GM19463 (cell line): ENCODE measurements at regions not wholly inside any gene's neighbourhood (a gene's known extent, or its start where the extent isn't known, plus 50 kb on each side); places are given as distances from the start of the nearest gene placed in this dataset.
"Not testable (repeated sequence)": the region's sequence is repeated elsewhere in the genome, so short reads cannot be mapped to it uniquely, and the experiment has no call there.

Source experiments
- ATAC-seq: cut with Tn5 transposase; IDR thresholded peaks from one replicate; pipeline ENCODE4 v1.9.1; 2021; ENCODE audit warnings: mild to moderate bottlenecking, moderate library complexity; ENCODE audit not compliant: unreplicated experiment

DNA sequence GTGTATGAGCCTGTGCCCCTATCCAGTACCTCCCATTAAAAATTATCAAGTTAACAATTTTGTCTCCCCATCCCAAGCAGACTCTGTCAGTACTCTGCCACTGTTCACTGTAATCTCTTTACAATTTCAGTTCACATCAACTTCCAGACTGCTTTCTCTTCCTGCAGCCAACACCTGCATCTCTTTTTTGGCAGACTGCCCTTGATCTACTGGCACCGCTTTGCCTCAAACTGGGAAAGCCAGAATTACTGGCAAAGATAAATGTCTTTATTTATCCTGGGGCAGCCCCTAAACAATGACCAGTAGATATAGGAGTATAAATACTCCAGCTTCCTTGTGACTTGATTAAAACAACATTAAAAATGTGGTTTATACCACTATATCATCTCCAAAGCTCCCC is 494.1 kb downstream of the ZNF385D start:
- no peak for ATAC-seq

DNA sequence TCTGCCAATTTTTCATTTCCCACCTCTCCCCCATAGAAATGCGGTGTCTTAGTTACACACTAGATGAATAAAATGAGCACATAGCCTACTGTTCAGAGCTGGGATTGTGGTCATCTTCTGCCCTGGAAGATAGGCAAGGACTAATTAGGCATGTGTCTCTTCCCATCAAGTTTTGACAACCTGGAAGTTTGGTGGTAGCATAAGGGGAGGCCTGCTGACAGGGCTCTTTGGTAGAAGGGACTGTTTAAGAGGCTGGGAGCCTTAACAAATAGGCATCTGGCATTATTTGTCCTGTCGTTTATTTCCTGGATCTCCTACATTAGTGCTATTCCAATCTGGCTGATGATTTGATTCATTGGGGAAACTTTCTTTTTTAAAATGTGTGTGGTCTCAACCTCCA is 512.3 kb downstream of the ZNF385D start:
- ATAC-seq: no peak

DNA sequence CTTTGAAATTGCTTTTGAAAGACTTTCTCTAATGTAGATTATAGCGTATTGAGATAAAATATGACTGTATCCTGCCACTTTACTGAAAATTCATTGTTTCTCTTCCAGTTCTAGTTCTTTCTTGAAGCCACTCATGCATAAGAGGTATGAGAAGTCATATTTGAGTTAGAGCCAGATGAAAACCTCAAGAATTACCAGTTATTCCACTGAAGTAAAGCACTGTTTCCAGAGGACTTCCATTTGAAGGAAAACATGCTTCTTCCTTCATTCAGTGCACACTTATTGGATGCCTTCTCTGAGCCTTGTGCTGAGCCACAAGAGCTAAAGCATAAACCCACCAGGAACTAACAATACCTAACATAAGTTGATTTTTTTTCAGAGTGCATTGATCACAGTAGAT is 513.4 kb downstream of the ZNF385D start:
- no peak for ATAC-seq

DNA sequence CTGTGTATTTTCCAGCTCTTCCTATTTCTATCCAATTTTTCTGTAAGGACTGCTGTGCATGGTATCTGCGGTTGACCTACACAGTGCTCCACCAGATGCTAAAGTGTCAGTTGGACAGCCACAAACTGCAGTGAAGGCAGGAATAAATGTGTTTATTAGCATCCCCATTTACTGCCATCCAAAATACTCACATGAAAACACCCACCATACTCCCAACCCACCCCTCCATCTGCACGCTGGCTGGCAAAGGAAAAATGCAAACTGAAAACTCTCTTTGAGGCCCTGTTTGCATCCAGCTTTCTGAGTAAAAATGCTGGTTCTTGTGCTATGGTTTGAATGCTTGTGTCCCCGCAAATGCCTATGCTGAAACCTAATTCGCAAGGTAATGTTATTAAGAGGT is 515.5 kb downstream of the ZNF385D start:
- ATAC-seq: no peak

DNA sequence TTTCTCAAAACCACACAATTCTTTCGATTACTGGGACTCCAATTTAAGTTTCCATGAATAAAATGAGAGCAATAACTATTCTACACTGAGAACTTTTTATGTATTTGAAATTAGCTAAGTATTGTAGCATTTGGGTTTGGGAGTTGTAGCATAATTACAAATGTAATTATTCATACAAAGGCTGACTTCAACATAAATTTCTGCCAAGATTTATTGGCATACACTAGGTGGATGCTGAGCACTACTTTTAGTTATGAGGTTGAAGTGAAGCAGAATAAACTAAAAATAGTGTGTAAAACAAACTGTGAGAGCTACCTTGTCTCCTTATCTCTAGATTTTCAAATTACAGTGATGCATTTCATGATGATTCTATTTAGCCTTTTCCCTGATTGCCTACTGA is 516.1 kb downstream of the ZNF385D start:
- no peak for ATAC-seq

DNA sequence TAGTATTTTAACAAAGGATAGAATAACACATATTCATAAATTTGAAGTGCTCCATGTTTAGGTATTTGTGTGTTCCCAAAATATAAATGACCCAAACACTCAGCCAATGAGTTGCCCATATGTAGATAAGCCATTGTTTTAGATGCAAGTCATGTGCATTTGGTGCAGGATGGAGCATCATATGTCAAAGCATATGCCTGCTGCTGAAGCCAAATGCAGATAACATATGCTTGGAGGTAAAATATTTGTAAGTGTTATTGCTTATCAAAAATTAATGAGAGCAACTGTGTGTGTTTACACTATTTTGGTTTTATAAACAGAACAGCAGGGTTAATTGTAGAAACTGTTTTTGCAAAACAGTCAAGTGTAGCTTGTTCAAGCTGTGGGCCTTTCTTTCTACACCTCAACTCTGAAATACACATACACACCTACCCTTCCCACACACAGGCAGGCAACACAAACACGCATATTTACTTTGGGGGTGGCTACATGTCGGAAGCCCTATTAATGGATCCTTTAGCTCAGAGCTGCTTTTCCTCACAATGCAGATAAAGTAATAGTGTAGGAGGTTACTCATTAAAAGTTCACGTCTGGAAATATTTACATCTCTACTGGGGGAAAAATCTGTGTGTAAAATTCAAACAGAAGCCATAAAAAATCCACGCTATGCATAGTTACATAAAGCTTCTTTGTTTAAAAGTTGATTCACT is 521.4 kb downstream of the ZNF385D start:
- no peak for ATAC-seq

DNA sequence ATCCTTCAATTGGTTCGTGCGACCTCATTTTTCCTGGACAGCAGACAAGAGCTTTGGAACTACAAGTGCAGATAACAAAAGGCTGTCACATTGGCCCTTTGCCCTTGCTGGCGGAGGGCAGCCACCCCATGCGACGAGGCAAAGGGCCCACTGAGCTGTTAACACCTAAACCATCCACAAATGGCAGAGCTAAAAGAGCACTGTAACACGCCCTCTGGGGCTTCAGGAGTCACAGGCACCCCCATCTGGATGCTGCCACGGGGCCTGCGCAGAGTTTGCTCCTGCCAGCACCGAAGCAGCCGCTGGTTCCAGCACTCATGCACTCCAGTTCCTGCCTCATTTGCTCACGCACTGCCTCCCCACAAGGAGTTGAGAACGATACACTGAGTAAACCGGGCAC is 524.9 kb downstream of the ZNF385D start:
- ATAC-seq: no peak

DNA sequence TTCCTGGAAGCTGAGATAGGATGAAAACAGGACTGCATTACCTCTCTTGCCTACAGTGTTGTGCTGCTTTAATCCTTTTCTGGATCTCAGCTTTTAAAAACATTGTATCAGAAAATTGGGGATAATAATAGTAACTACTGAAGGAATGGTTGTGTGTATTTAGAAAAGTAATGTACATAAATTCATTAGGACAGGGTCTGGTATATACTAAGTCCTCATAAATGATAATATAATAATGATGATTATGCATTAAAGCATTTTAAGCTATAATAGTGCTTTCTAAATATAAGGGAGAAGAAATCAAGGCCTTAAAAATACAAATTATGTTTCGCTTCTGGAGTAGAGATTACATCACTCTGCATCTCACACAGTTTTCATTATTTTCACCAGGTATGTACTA is 530.1 kb downstream of the ZNF385D start:
- ATAC-seq: no peak

DNA sequence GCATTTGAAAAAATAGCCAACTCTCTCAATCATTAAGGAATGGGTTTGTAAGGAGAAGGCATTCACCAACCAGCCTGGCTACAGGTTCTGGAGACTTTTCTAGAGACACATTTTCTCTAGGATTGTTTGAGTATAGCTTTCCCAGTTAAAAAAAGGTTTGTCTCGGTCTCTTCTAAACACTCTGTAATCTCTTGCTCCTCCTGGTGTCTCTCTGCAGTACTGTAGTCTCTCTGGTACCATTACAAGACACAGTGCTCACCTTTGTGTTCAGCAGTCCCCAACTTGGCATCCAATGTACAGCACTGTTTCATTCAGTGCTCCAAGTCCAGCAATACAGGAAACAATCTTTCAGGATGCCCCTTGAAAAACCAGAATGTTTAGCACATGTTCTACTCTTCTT is 534.4 kb downstream of the ZNF385D start:
- no peak for ATAC-seq

DNA sequence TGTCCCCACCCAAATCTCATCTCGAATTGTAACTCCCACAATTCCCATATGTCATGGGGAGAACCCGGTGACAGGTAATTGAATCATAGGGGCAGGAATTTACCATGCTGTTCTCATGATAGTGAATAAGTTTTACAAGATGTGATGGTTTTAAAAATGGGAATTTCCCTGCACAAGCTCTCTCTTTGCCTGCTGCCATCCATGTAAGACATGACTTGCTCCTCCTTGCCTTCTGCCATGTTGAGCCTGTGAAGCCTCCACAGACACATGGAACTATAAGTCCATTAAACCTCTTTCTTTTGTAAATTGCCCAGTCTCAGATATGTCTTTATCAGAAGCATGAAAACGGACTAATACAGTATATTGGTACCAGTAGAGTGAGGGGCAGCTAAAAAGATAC is 546.9 kb downstream of the ZNF385D start:
- not testable (repeated sequence) for ATAC-seq

DNA sequence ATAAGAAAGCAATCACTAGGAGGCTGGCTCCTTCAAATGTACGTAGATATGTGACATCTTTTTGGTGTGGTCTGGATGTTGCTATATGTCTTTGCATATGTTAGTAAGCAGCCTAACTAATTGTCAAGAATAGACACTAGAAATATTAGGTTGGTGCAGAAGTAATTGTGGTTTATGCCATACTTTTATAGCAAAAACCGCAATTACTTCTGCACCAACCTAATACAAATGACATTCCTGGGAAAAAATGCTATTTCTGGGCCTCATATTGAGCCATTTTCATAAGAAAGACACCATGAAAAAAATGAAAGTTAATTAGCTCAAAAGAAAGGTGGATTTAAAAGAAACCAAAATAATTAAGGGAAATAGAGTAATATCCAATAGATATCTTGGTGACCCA is 555.8 kb downstream of the ZNF385D start:
- ATAC-seq: no peak

DNA sequence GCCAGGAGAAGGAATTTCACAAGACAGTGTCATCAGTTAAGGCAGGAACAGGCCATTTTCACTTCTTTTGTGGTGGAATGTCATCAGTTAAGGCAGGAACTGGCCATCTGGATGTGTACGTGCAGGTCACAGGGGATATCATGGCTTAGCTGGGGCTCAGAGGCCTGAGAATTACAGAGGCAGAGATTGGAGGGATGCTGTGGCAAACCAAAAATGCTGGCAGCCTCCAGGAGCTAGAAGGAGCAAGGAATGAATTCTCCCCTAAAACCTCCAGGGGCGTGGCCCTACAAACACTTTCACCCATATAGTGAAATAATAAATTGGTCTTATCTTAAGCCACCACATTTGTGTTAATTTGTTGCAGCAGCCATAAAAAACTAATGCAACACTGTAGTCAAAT is 557.0 kb downstream of the ZNF385D start:
- not testable (repeated sequence) for ATAC-seq

DNA sequence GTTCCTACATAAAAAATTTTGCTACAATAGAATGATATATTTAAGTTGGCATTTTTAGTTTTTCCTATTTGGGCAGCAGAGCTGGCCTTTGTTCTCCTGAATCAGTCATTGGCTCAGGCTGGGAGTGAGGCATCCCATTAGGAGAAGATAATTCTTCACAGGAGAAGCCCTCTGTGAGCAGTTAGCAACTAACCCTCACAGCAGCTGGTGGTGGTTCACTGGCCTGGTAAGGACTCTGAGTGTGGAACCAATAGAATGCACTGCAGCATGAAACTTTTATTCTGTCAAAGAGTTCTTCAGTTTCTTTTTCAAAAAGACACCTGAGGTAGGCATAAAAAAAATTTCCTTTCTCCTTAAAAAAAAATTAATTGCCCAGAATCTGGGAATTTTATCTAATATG is 562.6 kb downstream of the ZNF385D start:
- no peak for ATAC-seq

DNA sequence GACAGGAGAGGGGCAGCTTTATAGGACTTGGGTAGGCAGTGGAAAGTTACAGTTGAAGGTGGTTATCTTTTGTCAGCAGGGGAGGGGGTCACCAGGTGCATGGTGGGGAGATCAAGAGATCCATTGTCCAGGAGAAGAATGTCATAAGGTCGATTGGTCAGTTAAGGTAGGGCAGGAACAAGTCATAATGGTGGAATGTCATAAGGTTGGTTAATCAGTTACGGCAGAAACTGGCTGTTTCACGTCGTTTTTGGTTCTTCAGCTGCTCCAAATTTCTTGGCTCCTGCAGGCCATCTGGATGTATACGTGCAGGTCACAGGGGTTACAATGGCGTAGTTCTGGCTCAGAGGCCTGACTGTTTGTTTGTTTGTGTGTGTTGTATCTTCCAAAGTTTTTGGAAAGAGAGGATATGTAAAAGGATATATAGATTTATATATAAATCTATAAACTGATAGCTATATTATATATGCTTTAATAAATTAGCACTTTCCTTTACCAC is 565.1 kb downstream of the ZNF385D start:
- ATAC-seq: no peak

DNA sequence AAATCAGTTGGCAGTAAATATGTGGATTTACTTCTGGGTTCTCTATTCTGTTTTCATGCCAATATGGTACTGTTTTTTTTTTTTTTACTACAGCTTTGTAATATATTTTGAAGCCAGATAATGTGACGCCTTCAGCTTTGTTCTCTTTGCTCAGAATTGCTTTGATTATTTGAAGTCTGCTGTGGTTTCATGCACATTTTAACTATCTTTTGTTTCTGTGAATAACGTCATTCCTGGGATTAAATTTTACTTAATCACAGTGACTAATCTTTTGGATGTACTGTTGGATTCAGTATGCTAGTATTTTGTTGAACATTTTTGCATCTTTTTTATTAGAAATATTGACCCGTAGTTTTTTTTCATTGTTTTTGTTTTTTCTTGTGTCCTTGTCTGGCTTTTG is 576.5 kb downstream of the ZNF385D start:
- no peak for ATAC-seq

DNA sequence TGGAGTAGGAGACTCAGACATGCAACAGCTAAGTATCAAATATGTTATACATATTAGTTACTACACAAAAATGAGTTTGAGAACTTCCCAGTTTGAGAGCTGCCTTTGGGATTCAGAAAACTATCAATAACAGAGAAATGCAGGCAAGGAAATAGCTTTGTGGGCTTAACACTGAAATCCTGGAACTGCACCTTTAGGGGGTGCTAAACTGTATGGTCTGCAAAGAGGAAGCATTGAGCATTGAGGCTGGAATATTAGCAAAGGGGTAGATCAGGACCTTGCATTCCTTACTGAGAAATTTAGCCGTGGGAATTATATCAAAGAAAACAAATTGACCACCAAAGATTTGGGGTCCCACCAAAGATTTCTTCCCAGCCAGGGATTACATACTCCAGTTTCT is 580.0 kb downstream of the ZNF385D start:
- ATAC-seq: no peak

DNA sequence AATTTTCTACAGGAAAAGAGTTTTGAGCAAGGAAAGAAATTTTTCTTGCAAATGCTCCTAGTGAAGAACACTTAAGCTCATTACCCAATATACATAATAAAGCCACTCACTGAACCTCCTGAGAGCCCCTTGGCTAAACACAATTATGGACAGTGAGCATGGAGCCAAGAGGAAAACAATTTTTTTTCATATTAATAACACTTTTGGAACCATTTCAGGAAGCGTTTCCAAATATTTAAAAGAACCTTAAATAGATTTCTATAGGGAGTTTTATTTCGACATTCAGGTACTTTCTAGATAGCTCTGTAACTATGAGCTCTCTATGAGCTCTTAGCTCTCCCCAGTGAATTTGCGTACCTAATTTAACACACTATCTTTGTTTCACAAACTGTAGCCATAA is 581.1 kb downstream of the ZNF385D start:
- no peak for ATAC-seq

DNA sequence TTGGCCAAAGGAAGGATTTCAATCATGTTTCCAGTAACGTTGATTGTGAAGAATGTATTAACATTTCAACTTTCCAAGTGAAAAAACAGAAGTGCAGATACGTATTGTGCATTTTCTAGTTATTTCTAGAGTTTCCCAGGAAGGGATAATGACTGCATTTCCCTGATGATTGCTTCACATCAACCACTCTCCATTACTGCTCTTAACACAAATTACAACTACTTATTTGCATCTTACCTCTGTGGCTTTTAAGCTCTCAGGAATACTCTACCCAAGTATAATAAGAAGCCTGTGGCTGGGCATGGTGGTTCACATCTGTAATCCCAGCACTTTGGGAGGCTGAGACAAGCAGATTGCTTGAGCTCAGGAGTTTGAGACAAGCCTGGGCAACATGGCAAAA is 582.5 kb downstream of the ZNF385D start:
- ATAC-seq: no peak

DNA sequence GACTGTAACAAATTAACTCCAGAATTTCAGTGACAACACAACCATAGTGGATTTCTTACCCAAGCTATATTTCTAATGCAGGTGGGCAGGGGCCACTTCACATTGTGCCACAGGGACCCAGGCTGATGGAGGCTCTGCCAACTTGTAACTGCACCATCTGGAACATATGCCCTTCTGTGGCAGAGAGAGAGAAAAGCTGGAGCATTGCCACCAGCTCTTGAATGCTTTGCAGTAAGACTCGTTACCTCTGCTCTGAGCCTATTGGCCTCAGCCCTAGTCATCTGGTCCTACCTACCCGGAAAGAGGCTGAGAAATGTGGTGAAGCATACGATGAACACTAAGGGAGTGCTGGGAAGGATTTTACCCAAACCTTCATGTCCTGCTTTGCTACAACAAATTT is 587.1 kb downstream of the ZNF385D start:
- ATAC-seq: no peak

DNA sequence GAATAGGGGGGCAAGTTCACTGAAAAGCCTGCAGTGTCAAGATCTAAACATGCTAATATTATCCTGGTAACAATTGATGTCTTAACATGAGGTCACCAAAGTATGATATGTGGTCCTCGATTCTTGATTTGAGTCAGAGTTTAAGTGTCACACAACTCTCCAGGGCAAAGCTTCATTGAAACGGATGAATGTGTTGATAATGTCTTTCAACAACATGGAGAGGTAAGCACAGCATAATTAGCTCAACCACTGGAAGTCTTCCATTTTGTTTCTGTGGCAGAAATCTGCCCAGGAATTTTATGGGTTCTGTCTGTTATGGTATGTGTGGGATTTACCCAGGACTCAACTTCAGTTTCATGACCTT is 591.5 kb downstream of the ZNF385D start:
- no peak for ATAC-seq

DNA sequence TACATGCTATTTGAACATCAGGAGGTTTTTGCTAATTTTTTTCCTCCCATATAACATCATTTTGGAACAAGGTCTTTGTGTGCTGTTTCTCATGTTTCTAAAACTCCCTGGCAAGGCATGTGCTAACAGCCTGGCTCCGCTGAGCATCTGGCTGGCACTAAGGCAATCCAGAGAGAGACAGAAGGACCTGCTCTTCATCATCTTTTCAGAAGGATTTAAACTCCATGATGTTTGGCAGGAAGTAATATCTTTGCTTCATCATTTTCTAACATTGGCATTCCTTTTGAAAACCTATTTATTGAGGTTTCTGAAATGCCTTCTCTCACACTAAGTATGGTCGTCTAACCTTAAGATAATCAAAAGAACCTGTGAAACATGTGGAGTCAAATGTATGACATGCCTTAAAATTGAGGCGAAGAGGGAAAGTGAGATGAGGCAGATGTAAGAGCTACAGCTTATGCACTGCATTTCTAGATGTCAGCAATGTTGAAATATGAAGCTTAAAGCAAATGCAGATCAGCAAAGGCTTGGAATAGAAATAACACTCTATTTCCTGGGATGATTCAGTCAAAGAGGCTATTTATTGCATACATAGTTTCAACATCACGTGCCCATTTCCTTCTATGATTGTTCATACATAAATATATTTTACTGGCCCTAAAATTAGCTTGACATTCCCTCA is 592.0 kb downstream of the ZNF385D start:
- ATAC-seq: no peak

DNA sequence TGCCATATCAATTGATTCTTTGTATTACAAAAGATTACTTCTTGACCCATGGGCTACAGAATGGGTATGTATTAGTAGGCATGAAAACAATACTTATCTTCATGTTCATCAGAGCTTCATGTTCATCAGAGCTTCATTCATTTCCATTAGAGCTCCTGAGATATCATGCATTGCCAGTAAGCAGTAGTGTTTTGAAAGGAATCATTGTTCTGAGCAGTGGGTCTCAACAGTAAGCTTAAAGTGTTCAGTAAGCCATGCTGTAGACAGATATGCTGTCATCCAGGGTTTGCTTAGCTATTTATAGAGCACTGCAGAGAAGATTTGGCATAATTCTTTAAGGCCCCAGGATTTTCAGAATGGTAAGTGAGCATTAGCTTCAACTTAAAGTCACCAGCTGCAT is 596.1 kb downstream of the ZNF385D start:
- ATAC-seq: no peak

DNA sequence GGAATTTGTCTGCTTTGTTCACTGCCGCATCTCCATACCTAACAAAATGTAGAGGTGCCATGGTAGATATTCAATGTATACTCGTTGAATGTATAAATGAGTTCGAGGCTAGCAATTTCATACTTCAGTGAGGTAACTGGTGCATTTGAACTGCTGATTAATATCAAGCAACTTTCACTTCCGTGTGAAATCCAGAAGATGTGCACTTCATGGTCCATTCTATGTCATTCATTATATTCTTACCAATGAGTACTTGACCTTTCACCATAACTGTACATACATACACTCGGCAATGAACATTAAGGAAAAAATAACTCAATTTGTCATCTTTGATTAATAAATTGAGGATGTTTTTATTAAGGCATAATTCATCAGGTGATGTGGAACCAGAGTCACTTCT is 598.5 kb downstream of the ZNF385D start:
- ATAC-seq: no peak
